ENCODE measurements at regions not wholly inside any gene's neighbourhood (a gene's known extent, or its start where the extent isn't known, plus 50 kb on each side); places are given as distances from the start of the nearest gene placed in this dataset.
"Not testable (repeated sequence)": the region's sequence is repeated elsewhere in the genome, so short reads cannot be mapped to it uniquely, and the experiment has no call there.

DNA sequence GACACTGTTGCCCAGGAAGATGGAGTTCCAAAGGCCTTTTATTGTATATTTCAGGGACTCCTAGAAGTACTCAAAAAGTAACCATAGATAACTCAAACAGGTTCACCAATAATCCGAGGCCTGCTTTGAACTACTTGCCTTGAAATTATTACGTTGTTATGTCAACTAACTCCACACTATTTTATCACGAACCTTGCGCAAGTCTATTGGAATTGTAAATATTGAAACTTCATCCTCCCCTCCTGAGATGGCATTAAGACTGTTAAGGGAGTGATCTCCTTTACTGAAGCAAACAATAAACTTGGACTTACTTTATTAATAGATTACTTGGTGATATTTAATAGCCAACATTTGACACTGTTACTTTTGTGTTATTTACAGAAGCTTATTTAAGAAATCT, 199.6 kb upstream of the GADL1 start:
- Histone ChIP-seq H3K36me3 (no peaks in the 10 kb centered on the region), H3K4me1 (no peaks in the 10 kb centered on the region), H3K27me3 (no peaks in the 10 kb centered on the region), H3K4me3 (no peak overlapping the region), H3K9ac (ENCODE audit: low read depth in 2 of 2, low read length in 2 of 2) (no peak overlapping the region), H3K27ac (no peak overlapping the region), H3K9me3 (no peaks in the 10 kb centered on the region)
- TF ChIP-seq, protein P1, sequence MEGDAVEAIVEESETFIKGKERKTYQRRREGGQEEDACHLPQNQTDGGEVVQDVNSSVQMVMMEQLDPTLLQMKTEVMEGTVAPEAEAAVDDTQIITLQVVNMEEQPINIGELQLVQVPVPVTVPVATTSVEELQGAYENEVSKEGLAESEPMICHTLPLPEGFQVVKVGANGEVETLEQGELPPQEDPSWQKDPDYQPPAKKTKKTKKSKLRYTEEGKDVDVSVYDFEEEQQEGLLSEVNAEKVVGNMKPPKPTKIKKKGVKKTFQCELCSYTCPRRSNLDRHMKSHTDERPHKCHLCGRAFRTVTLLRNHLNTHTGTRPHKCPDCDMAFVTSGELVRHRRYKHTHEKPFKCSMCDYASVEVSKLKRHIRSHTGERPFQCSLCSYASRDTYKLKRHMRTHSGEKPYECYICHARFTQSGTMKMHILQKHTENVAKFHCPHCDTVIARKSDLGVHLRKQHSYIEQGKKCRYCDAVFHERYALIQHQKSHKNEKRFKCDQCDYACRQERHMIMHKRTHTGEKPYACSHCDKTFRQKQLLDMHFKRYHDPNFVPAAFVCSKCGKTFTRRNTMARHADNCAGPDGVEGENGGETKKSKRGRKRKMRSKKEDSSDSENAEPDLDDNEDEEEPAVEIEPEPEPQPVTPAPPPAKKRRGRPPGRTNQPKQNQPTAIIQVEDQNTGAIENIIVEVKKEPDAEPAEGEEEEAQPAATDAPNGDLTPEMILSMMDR (IDR thresholded peaks at IDR 0.05): no peak
- no peak for DNase-seq
- intact Hi-C loops (cut with DNase I): no loop called here

DNA sequence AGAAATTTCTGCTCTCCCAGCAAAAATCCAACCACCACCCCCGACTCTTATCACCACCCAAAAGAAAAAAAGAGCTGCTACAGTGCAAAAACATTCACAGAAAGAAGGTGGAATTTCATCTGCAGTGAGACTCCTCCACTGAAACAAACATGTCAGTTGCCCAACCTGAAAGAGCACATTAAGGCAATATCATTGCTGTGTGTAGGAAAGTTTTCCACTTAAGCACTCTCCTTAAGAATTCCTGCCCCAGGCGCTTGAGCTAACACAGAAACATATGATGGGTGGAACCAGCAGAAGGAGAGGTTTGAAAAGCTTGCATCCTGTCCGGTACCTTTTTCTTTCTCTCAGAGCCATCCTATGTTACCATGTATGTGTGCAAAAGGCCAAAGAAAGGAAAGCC, 200.8 kb upstream of the GADL1 start:
- no peaks in the 10 kb centered on the region for H3K4me1 ChIP-seq
- H3K36me3 ChIP-seq: no peaks in the 10 kb centered on the region
- TF ChIP-seq, protein P1 (IDR thresholded peaks at IDR 0.05): no peak
- DNase-seq: no peak
- no peaks in the 10 kb centered on the region for H3K27me3 ChIP-seq
- no peak overlapping the region for H3K9ac ChIP-seq (ENCODE audit: low read depth in 2 of 2, low read length in 2 of 2)
- H3K9me3 ChIP-seq: no peaks in the 10 kb centered on the region
- intact Hi-C loops (cut with DNase I): no loop called here
- no peak overlapping the region for H3K27ac ChIP-seq
- H3K4me3 ChIP-seq: no peak overlapping the region

DNA sequence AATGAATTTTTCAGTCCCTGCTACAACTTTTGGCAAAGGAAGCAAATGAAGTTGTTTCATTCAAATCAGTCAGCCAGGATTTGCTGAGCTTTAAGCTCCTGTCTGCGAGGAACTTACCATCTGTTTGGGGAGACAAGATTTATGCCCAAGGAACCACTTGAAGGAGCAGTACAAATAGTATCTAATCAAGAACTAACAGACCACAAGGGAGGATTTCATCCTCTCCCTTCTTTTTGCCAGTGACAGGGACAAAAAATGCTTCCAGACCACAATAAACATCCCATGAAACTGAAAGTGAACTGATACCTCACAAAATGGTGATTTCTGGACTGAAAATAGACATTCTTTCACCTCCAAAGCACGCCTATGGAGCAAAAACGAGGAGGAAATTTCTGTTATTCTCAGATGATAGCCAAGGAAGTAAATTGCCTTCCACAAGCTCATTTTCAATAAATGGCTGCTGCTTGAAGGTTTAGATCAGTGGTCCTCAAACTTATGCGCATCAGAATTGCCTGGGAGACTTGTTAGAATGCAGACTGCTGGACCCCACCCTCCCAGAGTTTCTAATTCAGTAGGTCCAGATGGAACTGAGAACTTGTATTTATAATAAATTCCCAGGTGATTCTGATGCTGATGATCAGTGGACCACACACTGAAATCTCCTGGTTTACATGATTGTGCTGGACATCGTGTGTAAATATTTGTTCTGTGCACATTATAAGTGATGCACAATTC, 202.4 kb upstream of the GADL1 start:
- no peaks in the 10 kb centered on the region for H3K36me3 ChIP-seq
- TF ChIP-seq, protein P1 (IDR thresholded peaks at IDR 0.05): no peak
- H3K27me3 ChIP-seq: no peaks in the 10 kb centered on the region
- H3K27ac ChIP-seq: no peak overlapping the region
- H3K4me3 ChIP-seq: no peak overlapping the region
- H3K9me3 ChIP-seq: no peaks in the 10 kb centered on the region
- no peak for DNase-seq
- no peak overlapping the region for H3K9ac ChIP-seq (ENCODE audit: low read depth in 2 of 2, low read length in 2 of 2)
- intact Hi-C loops (cut with DNase I): no loop called here
- no peaks in the 10 kb centered on the region for H3K4me1 ChIP-seq

DNA sequence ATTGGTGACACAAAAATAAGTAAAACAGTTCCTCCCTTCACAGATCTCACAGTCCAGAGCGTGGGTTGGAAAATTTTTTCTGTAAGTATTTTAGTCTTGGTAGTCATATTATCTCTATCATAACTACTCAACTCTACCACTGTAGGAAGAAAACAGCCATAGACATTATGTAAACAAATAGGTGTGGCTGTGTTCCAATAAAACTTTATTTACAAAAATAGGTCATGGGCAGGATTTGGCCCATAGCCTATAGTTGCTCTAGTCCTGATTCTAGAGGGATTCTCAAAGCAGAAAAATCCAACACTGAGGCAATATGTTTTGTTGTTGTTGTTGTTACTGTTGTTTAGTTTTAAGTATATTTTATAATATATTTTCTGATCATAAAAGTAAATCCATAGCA, 206.1 kb upstream of the GADL1 start:
- no peak for DNase-seq
- intact Hi-C loops (cut with DNase I): no loop called here
- Histone ChIP-seq H3K4me1 (no peaks in the 10 kb centered on the region), H3K9me3 (no peaks in the 10 kb centered on the region), H3K9ac (ENCODE audit: low read depth in 2 of 2, low read length in 2 of 2) (no peak overlapping the region), H3K4me3 (no peak overlapping the region), H3K36me3 (no peaks in the 10 kb centered on the region), H3K27ac (no peak overlapping the region), H3K27me3 (no peaks in the 10 kb centered on the region)
- TF ChIP-seq, protein P1 (IDR thresholded peaks at IDR 0.05): no peak

DNA sequence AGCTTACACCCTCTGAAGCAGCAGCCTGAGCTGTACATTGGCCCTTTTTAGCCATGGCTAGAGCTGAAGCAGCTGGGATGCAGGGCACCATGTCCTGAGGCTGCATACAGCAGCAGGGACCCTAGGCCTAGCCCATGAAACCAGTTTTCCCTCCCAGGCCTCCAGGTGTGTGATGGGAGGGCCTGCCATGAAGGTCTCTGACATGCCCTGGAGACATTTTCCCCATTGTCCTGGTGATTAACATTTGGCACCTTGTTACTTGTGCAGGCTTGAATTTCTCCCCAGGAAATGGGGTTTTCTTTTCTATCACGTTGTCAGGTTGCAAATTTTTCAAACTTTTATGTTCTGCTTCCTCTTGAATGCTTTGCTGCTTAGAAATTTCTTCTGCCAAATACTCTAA, 206.8 kb upstream of the GADL1 start:
- H3K27ac ChIP-seq; H3K9me3 ChIP-seq; DNase-seq; H3K27me3 ChIP-seq; H3K4me3 ChIP-seq; H3K9ac ChIP-seq (ENCODE audit: low read depth in 2 of 2, low read length in 2 of 2); H3K4me1 ChIP-seq; intact Hi-C loops (cut with DNase I); H3K36me3 ChIP-seq: not testable (repeated sequence)

DNA sequence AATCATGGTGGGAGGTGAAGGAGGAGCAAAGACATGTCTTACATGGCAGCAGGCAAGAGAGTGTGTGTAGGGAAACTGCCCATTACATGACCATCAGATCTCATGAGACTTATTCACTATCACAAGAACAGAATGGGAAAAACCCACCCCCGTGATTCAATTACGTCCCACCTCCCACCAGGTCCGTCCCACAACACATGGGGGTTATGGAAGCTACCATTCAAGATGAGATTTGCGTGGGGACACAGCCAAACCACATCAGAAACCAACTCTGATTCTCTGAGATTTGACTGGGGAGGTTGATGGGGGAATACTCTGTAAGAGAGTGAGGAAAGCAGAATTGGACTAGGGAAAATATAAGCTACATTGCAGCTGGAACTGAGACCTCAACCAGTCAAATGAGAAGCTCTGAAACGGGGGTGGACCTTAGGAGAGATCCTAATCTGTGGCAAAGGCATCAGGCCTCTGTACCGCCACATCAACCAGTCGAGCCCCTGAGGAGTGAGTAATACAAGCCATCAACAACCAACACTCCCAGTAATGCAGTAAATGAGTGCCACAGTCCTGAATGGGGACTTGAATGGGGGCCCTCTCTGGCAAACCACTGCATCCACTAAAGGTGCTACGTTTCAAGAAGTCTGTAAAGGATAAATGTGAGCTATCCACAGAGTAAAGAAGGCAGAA, 207.9 kb upstream of the GADL1 start:
- Histone ChIP-seq H3K9ac (ENCODE audit: low read depth in 2 of 2, low read length in 2 of 2) (no peak overlapping the region), H3K27me3 (no peaks in the 10 kb centered on the region), H3K27ac (no peak overlapping the region), H3K4me3 (no peak overlapping the region), H3K36me3 (no peaks in the 10 kb centered on the region), H3K4me1 (no peaks in the 10 kb centered on the region), H3K9me3 (no peaks in the 10 kb centered on the region)
- TF ChIP-seq, protein P1 (IDR thresholded peaks at IDR 0.05): no peak
- no peak for DNase-seq
- intact Hi-C loops (cut with DNase I): no loop called here
